Lower leg skin (tissue), 4 donors: ENCODE measurements at regions not wholly inside any gene's neighbourhood (a gene's known extent, or its start where the extent isn't known, plus 50 kb on each side); places are given as distances from the start of the nearest gene placed in this dataset.

Source experiments
- DNase-seq, 2 donors: peaks; one replicate each; pipeline ENCODE4 v3.0.0-alpha.2; 2019; ENCODE audit warnings: low spot score in 2 of 2
- H3K4me3 ChIP-seq: fragments of 200-600 bp; sonication (generic); 2 replicates; pipeline ENCODE4 v1.5.1; 2017; ENCODE audit warnings: mild to moderate bottlenecking, low read depth; ENCODE audit not compliant: poor library complexity, severe bottlenecking
- POLR2A ChIP-seq, 2 donors: fragments of 450-650 bp; IDR thresholded peaks; one replicate each; pipeline ENCODE4 v1.6.1; 2016 to 2017; ENCODE audit warnings: antibody characterized with exemption in 2 of 2, mild to moderate bottlenecking in 1 of 2, moderate library complexity in 1 of 2
- WGBS, 2 donors: methylation state at CpG; one replicate each; pipeline ENCODE4 v1.1.5; 2018; 5-methylcytosine and 5-hydroxymethylcytosine counted together
- intact Hi-C: fragments of 100-400 bp; cut with DNase I; formaldehyde crosslinking; loops from one replicate; pipeline ENCODE4 v1.15.0; 2023; ENCODE audit warnings: low total_unique reads
- TF ChIP-seq, protein P1 (sequence below), 3 donors: fragments of 450-650 bp; IDR thresholded peaks; one replicate each; pipeline ENCODE4 v1.5.1; 2016; ENCODE audit warnings: antibody characterized with exemption in 3 of 3, mild to moderate bottlenecking in 3 of 3, moderate library complexity in 2 of 3

DNA sequence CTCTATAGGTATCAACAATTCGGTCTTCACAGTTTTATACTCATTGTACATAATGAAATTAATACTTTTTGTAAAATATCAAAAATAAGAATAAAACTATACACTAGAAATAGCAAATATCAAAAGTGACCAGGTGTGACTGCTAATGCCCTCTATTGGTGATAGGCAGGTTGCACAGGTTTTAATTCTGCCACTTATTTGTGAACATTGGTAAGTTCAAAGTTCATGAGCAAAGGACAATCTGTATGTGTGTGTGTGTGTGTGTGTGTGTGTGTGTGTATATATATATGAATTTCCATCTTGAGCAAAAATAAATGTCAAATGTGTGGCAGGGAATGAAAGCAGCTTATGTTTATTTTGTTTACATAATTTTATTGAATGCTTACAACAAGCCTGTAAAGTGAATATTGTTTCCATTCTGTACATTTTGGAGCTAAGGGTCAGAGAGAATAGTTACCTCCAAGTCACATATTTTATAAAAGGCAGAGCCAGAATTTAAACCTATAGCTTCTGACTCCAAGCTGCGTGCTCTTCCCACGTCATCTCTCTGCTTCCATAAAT is 537.4 kb downstream of the CPS1 start:
- no peak overlapping the region for H3K4me3 ChIP-seq
- TF ChIP-seq, protein P1, sequence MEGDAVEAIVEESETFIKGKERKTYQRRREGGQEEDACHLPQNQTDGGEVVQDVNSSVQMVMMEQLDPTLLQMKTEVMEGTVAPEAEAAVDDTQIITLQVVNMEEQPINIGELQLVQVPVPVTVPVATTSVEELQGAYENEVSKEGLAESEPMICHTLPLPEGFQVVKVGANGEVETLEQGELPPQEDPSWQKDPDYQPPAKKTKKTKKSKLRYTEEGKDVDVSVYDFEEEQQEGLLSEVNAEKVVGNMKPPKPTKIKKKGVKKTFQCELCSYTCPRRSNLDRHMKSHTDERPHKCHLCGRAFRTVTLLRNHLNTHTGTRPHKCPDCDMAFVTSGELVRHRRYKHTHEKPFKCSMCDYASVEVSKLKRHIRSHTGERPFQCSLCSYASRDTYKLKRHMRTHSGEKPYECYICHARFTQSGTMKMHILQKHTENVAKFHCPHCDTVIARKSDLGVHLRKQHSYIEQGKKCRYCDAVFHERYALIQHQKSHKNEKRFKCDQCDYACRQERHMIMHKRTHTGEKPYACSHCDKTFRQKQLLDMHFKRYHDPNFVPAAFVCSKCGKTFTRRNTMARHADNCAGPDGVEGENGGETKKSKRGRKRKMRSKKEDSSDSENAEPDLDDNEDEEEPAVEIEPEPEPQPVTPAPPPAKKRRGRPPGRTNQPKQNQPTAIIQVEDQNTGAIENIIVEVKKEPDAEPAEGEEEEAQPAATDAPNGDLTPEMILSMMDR (IDR thresholded peaks at IDR 0.05) = no peak
- TF ChIP-seq POLR2A (IDR thresholded peaks at IDR 0.05) = no peak
- 86 to 88% methylated on average over 3 of the region's 3 CpGs for WGBS, 2 donors
- intact Hi-C loops = no loop called here
- no peak for DNase-seq

DNA sequence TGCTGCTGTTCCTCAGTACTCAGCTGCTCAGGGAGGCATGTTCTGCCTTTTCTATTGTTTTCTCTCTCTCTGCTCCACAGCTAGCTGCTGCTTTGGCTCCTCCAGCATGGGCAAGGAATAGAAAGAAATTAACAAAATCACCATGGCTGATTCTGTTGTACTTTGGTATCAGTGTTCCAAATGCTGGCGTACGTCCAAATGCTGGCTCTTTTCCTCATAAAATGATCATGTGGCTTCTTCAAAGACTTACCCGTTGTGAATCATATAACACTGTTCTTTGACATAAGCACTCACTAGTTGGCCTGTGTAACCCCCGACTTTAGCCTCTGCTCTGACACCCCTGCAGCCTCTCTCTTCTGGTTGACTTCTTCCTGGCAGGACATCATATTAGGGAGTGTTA is 547.6 kb downstream of the CPS1 start:
- no peak for DNase-seq
- TF ChIP-seq, protein P1 (IDR thresholded peaks at IDR 0.05) = no peak
- TF ChIP-seq POLR2A (IDR thresholded peaks at IDR 0.05) = no peak
- intact Hi-C loops = no loop called here
- no peak overlapping the region for H3K4me3 ChIP-seq
- 28 to 40% methylated on average over 4 of the region's 4 CpGs for WGBS, 2 donors

DNA sequence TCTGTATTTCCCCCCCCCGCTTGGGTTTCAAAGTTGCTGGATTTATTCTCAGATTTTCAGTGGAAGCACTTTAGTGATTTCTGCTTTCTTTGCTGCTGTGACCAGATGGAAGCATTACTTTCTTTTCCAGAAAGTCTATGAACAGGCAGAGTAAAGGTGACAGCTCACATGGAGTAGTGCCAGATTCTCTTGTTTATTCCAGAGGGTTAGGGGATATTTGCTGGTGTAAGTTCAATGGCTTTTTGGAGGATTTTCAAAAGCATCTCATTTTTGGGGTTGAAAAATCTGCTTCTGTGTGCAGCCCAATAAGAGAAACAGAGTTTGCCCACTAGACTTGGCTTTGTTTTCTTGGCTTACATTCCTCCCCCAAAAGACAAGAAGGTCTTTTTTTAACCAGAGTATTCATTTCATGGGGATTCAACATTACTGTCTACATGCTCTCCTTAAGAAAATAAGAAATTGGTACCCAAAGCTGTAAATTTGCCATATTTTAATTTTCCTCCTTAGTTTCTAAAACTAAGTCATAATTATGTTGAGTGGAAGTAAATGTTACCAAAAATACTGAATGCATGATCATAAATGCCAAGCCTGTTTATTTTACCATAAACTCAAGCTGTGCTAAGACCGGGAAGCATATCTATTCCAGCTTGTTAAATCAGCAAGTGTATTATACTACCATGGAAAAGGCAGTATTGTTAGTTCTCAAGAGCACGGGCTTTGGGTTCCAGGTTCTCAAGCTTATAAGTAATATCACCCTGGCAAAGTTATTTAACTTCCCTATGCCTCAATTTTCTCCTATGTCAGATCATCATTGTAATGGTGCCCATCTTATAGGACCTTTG is 557.2 kb downstream of the CPS1 start:
- TF ChIP-seq, protein P1 (IDR thresholded peaks at IDR 0.05) = no peak
- no peak for TF ChIP-seq POLR2A (IDR thresholded peaks at IDR 0.05)
- 50 to 65% methylated on average over 3 of the region's 3 CpGs for WGBS, 2 donors
- no peak for DNase-seq

DNA sequence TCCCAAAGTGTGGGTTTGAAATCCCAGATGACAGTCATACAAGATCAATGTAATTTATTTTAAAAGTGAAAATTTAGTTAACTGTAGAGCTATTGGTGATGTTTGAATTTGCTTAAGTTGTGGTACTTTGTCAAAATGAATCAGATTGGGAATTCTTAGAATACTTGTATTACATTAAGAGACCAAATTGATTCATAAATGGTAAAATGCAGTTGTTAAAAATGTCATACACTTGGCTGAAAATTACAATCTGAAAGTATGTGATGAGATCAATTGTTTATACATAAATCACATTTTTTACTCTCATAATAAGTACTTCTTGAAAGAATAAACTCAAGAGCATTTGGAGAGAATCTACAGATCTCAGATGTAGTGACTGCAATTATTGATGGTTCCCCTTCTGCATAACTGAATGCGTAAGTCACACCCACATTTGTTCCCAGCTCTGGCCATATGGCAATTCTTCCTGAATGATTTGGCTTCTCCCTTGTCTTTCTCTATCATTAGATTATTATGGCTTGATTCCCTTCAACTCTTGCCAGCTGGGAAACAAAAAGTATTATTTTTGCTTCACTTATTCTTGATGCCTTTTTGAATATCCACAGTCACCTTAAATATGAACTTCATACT is 558.5 kb downstream of the CPS1 start:
- no peak for TF ChIP-seq POLR2A (IDR thresholded peaks at IDR 0.05)
- TF ChIP-seq, protein P1 (IDR thresholded peaks at IDR 0.05) = no peak
- WGBS, 2 donors = 41 to 53% methylated on average over 1 of the region's 1 CpG
- intact Hi-C loops = no loop called here
- no peak overlapping the region for H3K4me3 ChIP-seq
- DNase-seq = no peak

More for the DNA sequence above, 557.2 kb downstream of the CPS1 start:
- intact Hi-C loops = no loop called here
- no peak overlapping the region for H3K4me3 ChIP-seq

DNA sequence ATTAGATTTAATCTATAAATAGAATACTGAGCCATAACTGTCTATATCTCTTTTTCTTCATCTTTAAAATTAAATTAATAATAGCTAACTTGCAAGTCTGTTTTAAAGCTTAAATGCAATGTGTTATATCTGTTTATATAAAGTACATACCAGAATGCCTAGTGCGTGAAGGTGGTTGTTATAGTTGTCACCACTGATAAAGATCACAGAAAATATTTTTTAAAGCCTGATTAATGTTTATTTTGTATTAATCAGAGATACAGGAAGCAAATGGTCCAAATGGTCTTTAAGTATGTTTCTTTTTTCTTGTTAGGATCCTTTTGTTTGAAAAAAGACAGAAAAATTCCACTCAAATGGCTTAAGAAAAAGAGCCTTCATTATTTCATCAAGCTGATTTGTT is 560.6 kb downstream of the CPS1 start:
- TF ChIP-seq, protein P1 (IDR thresholded peaks at IDR 0.05) = no peak
- TF ChIP-seq POLR2A (IDR thresholded peaks at IDR 0.05) = no peak
- WGBS, 2 donors = 49 to 65% methylated on average over 1 of the region's 1 CpG
- intact Hi-C loops = no loop called here
- H3K4me3 ChIP-seq = no peak overlapping the region
- no peak for DNase-seq
